GM23338 (cell line): ENCODE measurements at regions not wholly inside any gene's neighbourhood (a gene's known extent, or its start where the extent isn't known, plus 50 kb on each side); places are given as distances from the start of the nearest gene placed in this dataset.

Source experiments
- ATAC-seq: fragments of 200-7000 bp; cut with Tn5 transposase; 3 replicates; pipeline ENCODE4 v1.9.1; 2020
- DNase-seq: peaks from one replicate; pipeline ENCODE4 v3.0.0-alpha.2; 2015; ENCODE audit warnings: low spot score
- H2AFZ ChIP-seq: fragments of 200-600 bp; sonication (generic); 2 replicates; pipeline ENCODE4 v1.8.0; 2016; ENCODE audit warnings: antibody characterized with exemption, mild to moderate bottlenecking, moderate library complexity
- H3F3A ChIP-seq: fragments of 200-600 bp; sonication (generic); replicated peaks from 2 replicates; pipeline ENCODE4 v1.8.0; 2017; ENCODE audit warnings: antibody characterized with exemption, mixed run types, low read depth
- H3K27ac ChIP-seq: fragments of 200-600 bp; sonication (generic); 2 replicates; pipeline ENCODE4 v1.6.1; 2016; ENCODE audit warnings: low read depth
- H3K27me3 ChIP-seq: fragments of 200-600 bp; sonication (generic); 2 replicates; pipeline ENCODE4 v1.8.0; 2016; ENCODE audit warnings: mild to moderate bottlenecking, mixed run types, moderate library complexity; ENCODE audit not compliant: insufficient read depth
- H3K36me3 ChIP-seq: fragments of 200-600 bp; sonication (generic); 2 replicates; pipeline ENCODE4 v1.8.0; 2016; ENCODE audit warnings: mild to moderate bottlenecking; ENCODE audit not compliant: insufficient read depth
- H3K4me1 ChIP-seq: fragments of 200-600 bp; sonication (generic); 2 replicates; pipeline ENCODE4 v1.8.0; 2016; ENCODE audit warnings: mild to moderate bottlenecking, moderate library complexity; ENCODE audit not compliant: insufficient read depth
- H3K4me2 ChIP-seq: fragments of 200-600 bp; sonication (generic); 2 replicates; pipeline ENCODE4 v1.7.1; 2017; ENCODE audit warnings: mixed run types
- H3K4me3 ChIP-seq: fragments of 200-600 bp; sonication (generic); 2 replicates; pipeline ENCODE4 v1.6.1; 2016; ENCODE audit warnings: mixed run types
- H3K79me2 ChIP-seq: fragments of 200-600 bp; sonication (generic); replicated peaks from 2 replicates; pipeline ENCODE4 v1.8.0; 2017; ENCODE audit warnings: mild to moderate bottlenecking; ENCODE audit not compliant: insufficient read depth
- H3K9me2 ChIP-seq: fragments of 200-600 bp; sonication (generic); 2 replicates; pipeline ENCODE4 v1.8.0; 2017; ENCODE audit not compliant: insufficient read depth
- H4K20me1 ChIP-seq: fragments of 200-600 bp; sonication (generic); replicated peaks from 2 replicates; pipeline ENCODE4 v1.8.0; 2017; ENCODE audit warnings: mild to moderate bottlenecking; ENCODE audit not compliant: insufficient read depth
- H3K27ac Mint-ChIP-seq: 2 replicates; pipeline ENCODE4 v1.8.0; 2020; ENCODE audit warnings: inconsistent platforms, mild to moderate bottlenecking, moderate library complexity, mixed read lengths
- H3K27me3 Mint-ChIP-seq: 3 replicates; pipeline ENCODE4 v1.8.0; 2022; ENCODE audit warnings: low read depth, mild to moderate bottlenecking, moderate library complexity, mixed read lengths, inconsistent platforms; ENCODE audit not compliant: insufficient read depth, poor library complexity
- H3K36me3 Mint-ChIP-seq: 3 replicates; pipeline ENCODE4 v1.8.0; 2021; ENCODE audit warnings: low read depth, mild to moderate bottlenecking, inconsistent platforms, moderate library complexity, mixed read lengths
- H3K4me1 Mint-ChIP-seq: 3 replicates; pipeline ENCODE4 v1.8.0; 2020; ENCODE audit warnings: mild to moderate bottlenecking, inconsistent platforms, mixed read lengths
- H3K4me3 Mint-ChIP-seq: 3 replicates; pipeline ENCODE4 v1.8.0; 2021; ENCODE audit warnings: moderate library complexity, mild to moderate bottlenecking, inconsistent platforms, mixed read lengths
- H3K9me3 Mint-ChIP-seq: 3 replicates; pipeline ENCODE4 v1.8.0; 2020; ENCODE audit warnings: moderate library complexity, mild to moderate bottlenecking, inconsistent platforms, mixed read lengths
- CREB1 ChIP-seq: fragments of 250-450 bp; sonication (Bioruptor Pico); IDR thresholded peaks from 2 replicates; pipeline ENCODE4 v1.5.0; 2020; ENCODE audit warnings: low read depth, mild to moderate bottlenecking, moderate library complexity
- EZH2 ChIP-seq: fragments of 200-600 bp; sonication (generic); IDR thresholded peaks from one replicate; pipeline ENCODE4 v1.8.0; 2017; ENCODE audit warnings: antibody characterized with exemption, mild to moderate bottlenecking, low read depth; ENCODE audit not compliant: unreplicated experiment
- EZH2phosphoT487 ChIP-seq: fragments of 200-600 bp; sonication (generic); IDR thresholded peaks from one replicate; pipeline ENCODE4 v1.8.1; 2018; ENCODE audit warnings: antibody characterized with exemption; ENCODE audit not compliant: unreplicated experiment
- JUNB ChIP-seq: IDR thresholded peaks from one replicate; pipeline ENCODE4 v1.6.1; 2016; ENCODE audit warnings: antibody characterized with exemption; ENCODE audit not compliant: unreplicated experiment
- NANOG ChIP-seq: IDR thresholded peaks from 2 replicates; pipeline ENCODE4 v1.6.1; 2016; ENCODE audit warnings: antibody characterized with exemption, borderline replicate concordance
- POLR2AphosphoS5 ChIP-seq: IDR thresholded peaks from 2 replicates; pipeline ENCODE4 v1.6.1; 2016; ENCODE audit warnings: antibody characterized with exemption, low read depth
- STAT1 ChIP-seq: IDR thresholded peaks from one replicate; pipeline ENCODE4 v1.6.1; 2016; ENCODE audit warnings: antibody characterized with exemption; ENCODE audit not compliant: unreplicated experiment
- ZNF114 ChIP-seq: fragments of 250-450 bp; sonication (Bioruptor Pico); IDR thresholded peaks from 2 replicates; pipeline ENCODE4 v1.5.0; 2020; ENCODE audit warnings: mild to moderate bottlenecking, moderate library complexity
- TF ChIP-seq, protein P1 (sequence below): IDR thresholded peaks from 2 replicates; pipeline ENCODE4 v1.6.1; 2016; ENCODE audit warnings: antibody characterized with exemption
- TF ChIP-seq, protein P2 (sequence below): IDR thresholded peaks from one replicate; pipeline ENCODE4 v1.6.1; 2018; ENCODE audit warnings: antibody characterized with exemption; ENCODE audit not compliant: unreplicated experiment
- TF ChIP-seq, protein P3 (sequence below): fragments of 250-450 bp; sonication (Bioruptor Pico); IDR thresholded peaks from 2 replicates; pipeline ENCODE4 v1.5.0; 2020; ENCODE audit warnings: mild to moderate bottlenecking, moderate library complexity

DNA sequence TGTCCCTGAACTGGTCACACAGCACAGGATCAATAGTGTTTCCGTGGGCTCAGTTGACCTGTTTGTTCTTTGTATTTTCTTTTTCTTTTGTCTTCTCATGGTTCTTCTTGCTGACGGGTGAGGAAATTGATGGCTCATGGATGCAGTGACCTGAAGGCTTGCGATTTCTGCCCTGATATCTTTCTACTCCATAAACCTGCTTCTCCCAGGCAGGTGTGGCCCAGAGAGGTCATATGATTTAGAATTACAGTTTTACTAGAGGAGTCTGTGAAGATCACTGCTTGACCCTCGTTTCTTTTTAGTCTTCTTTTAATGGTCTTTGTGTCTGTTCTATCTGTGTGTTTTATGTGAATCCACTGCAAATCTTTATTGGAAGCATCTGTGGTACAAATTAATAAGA, 195.1 kb upstream of the KLF6 start:
- Mint-ChIP-seq H3K27me3 (peaks cover 3% of the 10 kb centered on the region), H3K27ac (no peak overlapping the region), H3K36me3 (peaks cover 3% of the 10 kb centered on the region; the same call in 2 of the 3 replicates), H3K4me1 (no peaks in the 10 kb centered on the region), H3K4me3 (no peak overlapping the region), H3K9me3 (peaks cover 15% of the 10 kb centered on the region)
- H3K9me2 ChIP-seq: peaks cover 10% of the 10 kb centered on the region
- H3K27me3 ChIP-seq: no peaks in the 10 kb centered on the region
- TF ChIP-seq, protein P1, sequence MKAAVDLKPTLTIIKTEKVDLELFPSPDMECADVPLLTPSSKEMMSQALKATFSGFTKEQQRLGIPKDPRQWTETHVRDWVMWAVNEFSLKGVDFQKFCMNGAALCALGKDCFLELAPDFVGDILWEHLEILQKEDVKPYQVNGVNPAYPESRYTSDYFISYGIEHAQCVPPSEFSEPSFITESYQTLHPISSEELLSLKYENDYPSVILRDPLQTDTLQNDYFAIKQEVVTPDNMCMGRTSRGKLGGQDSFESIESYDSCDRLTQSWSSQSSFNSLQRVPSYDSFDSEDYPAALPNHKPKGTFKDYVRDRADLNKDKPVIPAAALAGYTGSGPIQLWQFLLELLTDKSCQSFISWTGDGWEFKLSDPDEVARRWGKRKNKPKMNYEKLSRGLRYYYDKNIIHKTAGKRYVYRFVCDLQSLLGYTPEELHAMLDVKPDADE: no peak
- no peak for TF ChIP-seq STAT1
- TF ChIP-seq, protein P2, sequence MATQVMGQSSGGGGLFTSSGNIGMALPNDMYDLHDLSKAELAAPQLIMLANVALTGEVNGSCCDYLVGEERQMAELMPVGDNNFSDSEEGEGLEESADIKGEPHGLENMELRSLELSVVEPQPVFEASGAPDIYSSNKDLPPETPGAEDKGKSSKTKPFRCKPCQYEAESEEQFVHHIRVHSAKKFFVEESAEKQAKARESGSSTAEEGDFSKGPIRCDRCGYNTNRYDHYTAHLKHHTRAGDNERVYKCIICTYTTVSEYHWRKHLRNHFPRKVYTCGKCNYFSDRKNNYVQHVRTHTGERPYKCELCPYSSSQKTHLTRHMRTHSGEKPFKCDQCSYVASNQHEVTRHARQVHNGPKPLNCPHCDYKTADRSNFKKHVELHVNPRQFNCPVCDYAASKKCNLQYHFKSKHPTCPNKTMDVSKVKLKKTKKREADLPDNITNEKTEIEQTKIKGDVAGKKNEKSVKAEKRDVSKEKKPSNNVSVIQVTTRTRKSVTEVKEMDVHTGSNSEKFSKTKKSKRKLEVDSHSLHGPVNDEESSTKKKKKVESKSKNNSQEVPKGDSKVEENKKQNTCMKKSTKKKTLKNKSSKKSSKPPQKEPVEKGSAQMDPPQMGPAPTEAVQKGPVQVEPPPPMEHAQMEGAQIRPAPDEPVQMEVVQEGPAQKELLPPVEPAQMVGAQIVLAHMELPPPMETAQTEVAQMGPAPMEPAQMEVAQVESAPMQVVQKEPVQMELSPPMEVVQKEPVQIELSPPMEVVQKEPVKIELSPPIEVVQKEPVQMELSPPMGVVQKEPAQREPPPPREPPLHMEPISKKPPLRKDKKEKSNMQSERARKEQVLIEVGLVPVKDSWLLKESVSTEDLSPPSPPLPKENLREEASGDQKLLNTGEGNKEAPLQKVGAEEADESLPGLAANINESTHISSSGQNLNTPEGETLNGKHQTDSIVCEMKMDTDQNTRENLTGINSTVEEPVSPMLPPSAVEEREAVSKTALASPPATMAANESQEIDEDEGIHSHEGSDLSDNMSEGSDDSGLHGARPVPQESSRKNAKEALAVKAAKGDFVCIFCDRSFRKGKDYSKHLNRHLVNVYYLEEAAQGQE: no peak
- TF ChIP-seq POLR2AphosphoS5: no peak
- no peak for TF ChIP-seq CREB1
- H3K36me3 ChIP-seq: peaks cover 4% of the 10 kb centered on the region; the same call in 1 of the 2 replicates
- no peaks in the 10 kb centered on the region for H3K4me1 ChIP-seq
- no peak for DNase-seq
- no peak for ATAC-seq
- H3K4me2 ChIP-seq: no peak overlapping the region
- no peak overlapping the region for H3K27ac ChIP-seq
- H3F3A ChIP-seq: no peaks in the 10 kb centered on the region
- H3K79me2 ChIP-seq: no peaks in the 10 kb centered on the region
- H2AFZ ChIP-seq: no peak overlapping the region
- H3K4me3 ChIP-seq: no peak overlapping the region
- H4K20me1 ChIP-seq: no peaks in the 10 kb centered on the region

DNA sequence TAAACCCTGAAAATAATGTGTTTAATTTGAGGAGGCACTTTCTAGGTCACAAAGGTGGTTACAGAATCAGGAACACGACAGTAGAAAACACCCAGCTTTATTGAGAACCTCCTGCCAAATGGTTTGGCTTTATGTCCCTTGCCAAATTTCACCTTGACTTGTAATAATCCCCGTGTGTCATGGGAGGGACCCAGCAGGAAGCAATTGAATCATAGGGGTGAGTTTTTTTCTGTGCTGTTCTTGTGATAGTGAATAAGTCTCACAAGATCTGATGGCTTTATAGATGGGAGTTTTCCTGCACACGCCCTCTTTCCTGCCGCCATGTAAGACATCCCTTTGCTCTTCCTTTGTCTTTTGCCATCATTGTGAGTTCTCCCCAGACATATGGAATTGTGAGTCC, 193.8 kb upstream of the KLF6 start:
- peaks cover 3% of the 10 kb centered on the region for H3K27me3 Mint-ChIP-seq
- TF ChIP-seq, protein P3, sequence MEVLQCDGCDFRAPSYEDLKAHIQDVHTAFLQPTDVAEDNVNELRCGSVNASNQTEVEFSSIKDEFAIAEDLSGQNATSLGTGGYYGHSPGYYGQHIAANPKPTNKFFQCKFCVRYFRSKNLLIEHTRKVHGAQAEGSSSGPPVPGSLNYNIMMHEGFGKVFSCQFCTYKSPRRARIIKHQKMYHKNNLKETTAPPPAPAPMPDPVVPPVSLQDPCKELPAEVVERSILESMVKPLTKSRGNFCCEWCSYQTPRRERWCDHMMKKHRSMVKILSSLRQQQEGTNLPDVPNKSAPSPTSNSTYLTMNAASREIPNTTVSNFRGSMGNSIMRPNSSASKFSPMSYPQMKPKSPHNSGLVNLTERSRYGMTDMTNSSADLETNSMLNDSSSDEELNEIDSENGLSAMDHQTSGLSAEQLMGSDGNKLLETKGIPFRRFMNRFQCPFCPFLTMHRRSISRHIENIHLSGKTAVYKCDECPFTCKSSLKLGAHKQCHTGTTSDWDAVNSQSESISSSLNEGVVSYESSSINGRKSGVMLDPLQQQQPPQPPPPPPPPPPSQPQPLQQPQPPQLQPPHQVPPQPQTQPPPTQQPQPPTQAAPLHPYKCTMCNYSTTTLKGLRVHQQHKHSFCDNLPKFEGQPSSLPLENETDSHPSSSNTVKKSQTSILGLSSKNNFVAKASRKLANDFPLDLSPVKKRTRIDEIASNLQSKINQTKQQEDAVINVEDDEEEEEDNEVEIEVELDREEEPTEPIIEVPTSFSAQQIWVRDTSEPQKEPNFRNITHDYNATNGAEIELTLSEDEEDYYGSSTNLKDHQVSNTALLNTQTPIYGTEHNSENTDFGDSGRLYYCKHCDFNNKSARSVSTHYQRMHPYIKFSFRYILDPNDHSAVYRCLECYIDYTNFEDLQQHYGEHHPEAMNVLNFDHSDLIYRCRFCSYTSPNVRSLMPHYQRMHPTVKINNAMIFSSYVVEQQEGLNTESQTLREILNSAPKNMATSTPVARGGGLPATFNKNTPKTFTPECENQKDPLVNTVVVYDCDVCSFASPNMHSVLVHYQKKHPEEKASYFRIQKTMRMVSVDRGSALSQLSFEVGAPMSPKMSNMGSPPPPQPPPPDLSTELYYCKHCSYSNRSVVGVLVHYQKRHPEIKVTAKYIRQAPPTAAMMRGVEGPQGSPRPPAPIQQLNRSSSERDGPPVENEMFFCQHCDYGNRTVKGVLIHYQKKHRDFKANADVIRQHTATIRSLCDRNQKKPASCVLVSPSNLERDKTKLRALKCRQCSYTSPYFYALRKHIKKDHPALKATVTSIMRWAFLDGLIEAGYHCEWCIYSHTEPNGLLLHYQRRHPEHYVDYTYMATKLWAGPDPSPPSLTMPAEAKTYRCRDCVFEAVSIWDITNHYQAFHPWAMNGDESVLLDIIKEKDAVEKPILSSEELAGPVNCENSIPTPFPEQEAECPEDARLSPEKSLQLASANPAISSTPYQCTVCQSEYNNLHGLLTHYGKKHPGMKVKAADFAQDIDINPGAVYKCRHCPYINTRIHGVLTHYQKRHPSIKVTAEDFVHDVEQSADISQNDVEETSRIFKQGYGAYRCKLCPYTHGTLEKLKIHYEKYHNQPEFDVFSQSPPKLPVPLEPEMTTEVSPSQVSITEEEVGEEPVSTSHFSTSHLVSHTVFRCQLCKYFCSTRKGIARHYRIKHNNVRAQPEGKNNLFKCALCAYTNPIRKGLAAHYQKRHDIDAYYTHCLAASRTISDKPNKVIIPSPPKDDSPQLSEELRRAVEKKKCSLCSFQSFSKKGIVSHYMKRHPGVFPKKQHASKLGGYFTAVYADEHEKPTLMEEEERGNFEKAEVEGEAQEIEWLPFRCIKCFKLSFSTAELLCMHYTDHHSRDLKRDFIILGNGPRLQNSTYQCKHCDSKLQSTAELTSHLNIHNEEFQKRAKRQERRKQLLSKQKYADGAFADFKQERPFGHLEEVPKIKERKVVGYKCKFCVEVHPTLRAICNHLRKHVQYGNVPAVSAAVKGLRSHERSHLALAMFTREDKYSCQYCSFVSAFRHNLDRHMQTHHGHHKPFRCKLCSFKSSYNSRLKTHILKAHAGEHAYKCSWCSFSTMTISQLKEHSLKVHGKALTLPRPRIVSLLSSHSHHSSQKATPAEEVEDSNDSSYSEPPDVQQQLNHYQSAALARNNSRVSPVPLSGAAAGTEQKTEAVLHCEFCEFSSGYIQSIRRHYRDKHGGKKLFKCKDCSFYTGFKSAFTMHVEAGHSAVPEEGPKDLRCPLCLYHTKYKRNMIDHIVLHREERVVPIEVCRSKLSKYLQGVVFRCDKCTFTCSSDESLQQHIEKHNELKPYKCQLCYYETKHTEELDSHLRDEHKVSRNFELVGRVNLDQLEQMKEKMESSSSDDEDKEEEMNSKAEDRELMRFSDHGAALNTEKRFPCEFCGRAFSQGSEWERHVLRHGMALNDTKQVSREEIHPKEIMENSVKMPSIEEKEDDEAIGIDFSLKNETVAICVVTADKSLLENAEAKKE (CRISPR knock-in tag): no peak
- TF ChIP-seq EZH2phosphoT487: no peak
- TF ChIP-seq, protein P1: no peak
- TF ChIP-seq ZNF114 (CRISPR knock-in tag): no peak
- no peak for TF ChIP-seq JUNB
- no peak for TF ChIP-seq CREB1
- no peak for TF ChIP-seq NANOG
- TF ChIP-seq EZH2: no peak
- no peak for TF ChIP-seq STAT1

More for the DNA sequence above, 193.8 kb upstream of the KLF6 start:
- Mint-ChIP-seq H3K27ac (no peak overlapping the region), H3K4me3 (no peak overlapping the region), H3K9me3 (peaks cover 11% of the 10 kb centered on the region), H3K36me3 (peaks cover 3% of the 10 kb centered on the region; the same call in 2 of the 3 replicates), H3K4me1 (no peaks in the 10 kb centered on the region)
- H3K9me2 ChIP-seq: peaks cover 10% of the 10 kb centered on the region
- no peak overlapping the region for H3K4me3 ChIP-seq
- no peaks in the 10 kb centered on the region for H3K4me1 ChIP-seq
- no peak for DNase-seq
- no peaks in the 10 kb centered on the region for H3K27me3 ChIP-seq
- no peak overlapping the region for H3K4me2 ChIP-seq
- no peaks in the 10 kb centered on the region for H3K79me2 ChIP-seq
- no peaks in the 10 kb centered on the region for H4K20me1 ChIP-seq
- no peak overlapping the region for H3K27ac ChIP-seq
- H3K36me3 ChIP-seq: peaks cover 4% of the 10 kb centered on the region; the same call in 1 of the 2 replicates
- no peak for ATAC-seq
- H2AFZ ChIP-seq: no peak overlapping the region
- H3F3A ChIP-seq: no peaks in the 10 kb centered on the region
